ENCODE measurements at regions not wholly inside any gene's neighbourhood (a gene's known extent, or its start where the extent isn't known, plus 50 kb on each side); places are given as distances from the start of the nearest gene placed in this dataset.

- DNase-seq = no peak
Measured at GRCh38 chr22:23522623-23523251, 57.4 kb downstream of the IGLL1 start.

- peak; percentile 75 for DNase-seq
Measured at GRCh38 chr22:23521441-23522113, 58.5 kb downstream of the IGLL1 start.

GRCh38 chr22:23520863-23521440 lies 59.1 kb downstream of the IGLL1 start:
- DNase-seq = no peak

- DNase-seq = no peak
Measured at GRCh38 chr22:23519442-23520157, 60.5 kb downstream of the IGLL1 start.

- DNase-seq = no peak
Measured at GRCh38 chr22:23518376-23519187, 61.5 kb downstream of the IGLL1 start.

GRCh38 chr22:23517804-23518375 lies 62.2 kb downstream of the IGLL1 start:
- DNase-seq = no peak

- DNase-seq = no peak
Measured at GRCh38 chr22:23516304-23516703, 63.8 kb downstream of the IGLL1 start.

- no peak for DNase-seq
Measured at GRCh38 chr22:23514322-23515038, 65.6 kb downstream of the IGLL1 start.

GRCh38 chr22:23513705-23514104 lies 66.4 kb downstream of the IGLL1 start:
- DNase-seq = no peak

GRCh38 chr22:23513133-23513532 lies 67.0 kb downstream of the IGLL1 start:
- no peak for DNase-seq

GRCh38 chr22:23512721-23513120 lies 67.4 kb downstream of the IGLL1 start:
- DNase-seq = no peak

- no peak for DNase-seq
Measured at GRCh38 chr22:23512348-23512705, 67.8 kb downstream of the IGLL1 start.

GRCh38 chr22:23511627-23512347 lies 68.3 kb downstream of the IGLL1 start:
- DNase-seq = no peak

- DNase-seq = no peak
Measured at GRCh38 chr22:23509571-23510302, 70.4 kb downstream of the IGLL1 start.

GRCh38 chr22:23504516-23504915 lies 75.6 kb downstream of the IGLL1 start:
- DNase-seq = no peak

GRCh38 chr22:23503736-23504440 lies 76.2 kb downstream of the IGLL1 start:
- DNase-seq = no peak

- DNase-seq = no peak
Measured at GRCh38 chr22:23503142-23503541, 76.9 kb downstream of the IGLL1 start.

GRCh38 chr22:23501708-23502107 lies 78.4 kb downstream of the IGLL1 start:
- no peak for DNase-seq

GRCh38 chr22:23501261-23501619 lies 78.8 kb downstream of the IGLL1 start:
- DNase-seq = no peak
